ENCODE measurements at regions not wholly inside any gene's neighbourhood (a gene's known extent, or its start where the extent isn't known, plus 50 kb on each side); places are given as distances from the start of the nearest gene placed in this dataset.

- Mint-ChIP-seq H3K27me3 (peaks cover 53% of the 10 kb centered on the region), H3K4me1 (no peaks in the 10 kb centered on the region), H3K36me3 (no peaks in the 10 kb centered on the region), H3K9me3 (peaks cover 3% of the 10 kb centered on the region), H3K4me3 (no peak overlapping the region), H3K27ac (no peak overlapping the region)
- no peak for ATAC-seq
Measured at GRCh38 chr2:129895526-129896082, 83.9 kb upstream of the RAB6C start.

GRCh38 chr2:129896226-129897100 is 83.0 kb upstream of the RAB6C start:
- no peaks in the 10 kb centered on the region for H3K36me3 Mint-ChIP-seq
- no peak for ATAC-seq
- H3K4me3 Mint-ChIP-seq, result no peak overlapping the region
- H3K9me3 Mint-ChIP-seq, result peaks cover 3% of the 10 kb centered on the region
- no peaks in the 10 kb centered on the region for H3K4me1 Mint-ChIP-seq
- no peak overlapping the region for H3K27ac Mint-ChIP-seq
- peaks cover 51% of the 10 kb centered on the region for H3K27me3 Mint-ChIP-seq

- no peak overlapping the region for H3K27ac Mint-ChIP-seq
- H3K4me1 Mint-ChIP-seq, result no peaks in the 10 kb centered on the region
- no peak overlapping the region for H3K4me3 Mint-ChIP-seq
- ATAC-seq, result peak; percentile 40
- H3K36me3 Mint-ChIP-seq, result no peaks in the 10 kb centered on the region
- peaks cover 46% of the 10 kb centered on the region for H3K27me3 Mint-ChIP-seq
- peaks cover 3% of the 10 kb centered on the region for H3K9me3 Mint-ChIP-seq
Measured at GRCh38 chr2:129901754-129902415, 77.6 kb upstream of the RAB6C start.

- peaks cover 3% of the 10 kb centered on the region for H3K9me3 Mint-ChIP-seq
Measured at GRCh38 chr2:129902731-129903585, 76.5 kb upstream of the RAB6C start.

GRCh38 chr2:129903586-129904425 is 75.7 kb upstream of the RAB6C start:
- Mint-ChIP-seq H3K27me3 (peaks cover 40% of the 10 kb centered on the region), H3K36me3 (no peaks in the 10 kb centered on the region), H3K9me3 (peaks cover 3% of the 10 kb centered on the region), H3K27ac (no peak overlapping the region), H3K4me1 (no peaks in the 10 kb centered on the region), H3K4me3 (no peak overlapping the region)
- no peak for ATAC-seq

More at GRCh38 chr2:129902731-129903585, 76.5 kb upstream of the RAB6C start:
- ATAC-seq, result no peak
- no peaks in the 10 kb centered on the region for H3K36me3 Mint-ChIP-seq
- H3K27ac Mint-ChIP-seq, result no peak overlapping the region
- peaks cover 41% of the 10 kb centered on the region for H3K27me3 Mint-ChIP-seq
- no peaks in the 10 kb centered on the region for H3K4me1 Mint-ChIP-seq
- H3K4me3 Mint-ChIP-seq, result no peak overlapping the region

- Mint-ChIP-seq H3K27ac (no peak overlapping the region), H3K4me1 (no peaks in the 10 kb centered on the region), H3K36me3 (no peaks in the 10 kb centered on the region), H3K4me3 (no peak overlapping the region), H3K9me3 (no peaks in the 10 kb centered on the region), H3K27me3 (peaks cover 40% of the 10 kb centered on the region)
- no peak for ATAC-seq
Measured at GRCh38 chr2:129904532-129905446, 74.7 kb upstream of the RAB6C start.

GRCh38 chr2:129905664-129906081 is 73.8 kb upstream of the RAB6C start:
- Mint-ChIP-seq H3K4me3 (no peak overlapping the region), H3K9me3 (no peaks in the 10 kb centered on the region), H3K27ac (no peak overlapping the region), H3K27me3 (peaks cover 48% of the 10 kb centered on the region), H3K4me1 (no peaks in the 10 kb centered on the region), H3K36me3 (no peaks in the 10 kb centered on the region)
- no peak for ATAC-seq

- Mint-ChIP-seq H3K27me3 (peaks cover 52% of the 10 kb centered on the region), H3K9me3 (no peaks in the 10 kb centered on the region), H3K4me3 (no peak overlapping the region), H3K27ac (no peak overlapping the region), H3K36me3 (no peaks in the 10 kb centered on the region), H3K4me1 (no peaks in the 10 kb centered on the region)
- ATAC-seq, result no peak
Measured at GRCh38 chr2:129906139-129906860, 73.2 kb upstream of the RAB6C start.

GRCh38 chr2:129906861-129907235 is 72.6 kb upstream of the RAB6C start:
- Mint-ChIP-seq H3K36me3 (no peaks in the 10 kb centered on the region), H3K4me3 (no peak overlapping the region), H3K27ac (no peak overlapping the region), H3K9me3 (no peaks in the 10 kb centered on the region), H3K4me1 (no peaks in the 10 kb centered on the region), H3K27me3 (peaks cover 52% of the 10 kb centered on the region)
- no peak for ATAC-seq

GRCh38 chr2:129907256-129907998 is 72.0 kb upstream of the RAB6C start:
- no peaks in the 10 kb centered on the region for H3K9me3 Mint-ChIP-seq
- H3K36me3 Mint-ChIP-seq, result no peaks in the 10 kb centered on the region

GRCh38 chr2:129908721-129909373 is 70.6 kb upstream of the RAB6C start:
- Mint-ChIP-seq H3K9me3 (no peaks in the 10 kb centered on the region), H3K4me3 (no peak overlapping the region), H3K27ac (no peak overlapping the region), H3K36me3 (no peaks in the 10 kb centered on the region), H3K27me3 (peaks cover 56% of the 10 kb centered on the region), H3K4me1 (no peaks in the 10 kb centered on the region)
- ATAC-seq, result peak; percentile 20

More at GRCh38 chr2:129907256-129907998, 72.0 kb upstream of the RAB6C start:
- no peak for ATAC-seq
- no peak overlapping the region for H3K4me3 Mint-ChIP-seq
- peaks cover 58% of the 10 kb centered on the region for H3K27me3 Mint-ChIP-seq
- H3K4me1 Mint-ChIP-seq, result no peaks in the 10 kb centered on the region
- H3K27ac Mint-ChIP-seq, result no peak overlapping the region

Data from stimulated activated memory B cell treated with anti-CD40 and anti-IgM and Interleukin-4, amounts not matched to agents 10 μg/mL and 1 μg/mL and 100 μg/mL, for 72 hours (primary cell).